Smooth muscle cell (in vitro differentiated cells): ENCODE measurements at regions not wholly inside any gene's neighbourhood (a gene's known extent, or its start where the extent isn't known, plus 50 kb on each side); places are given as distances from the start of the nearest gene placed in this dataset.

Source experiments
- DNase-seq: peaks from one replicate; lab custom pipeline; 2025; ENCODE audit not compliant: unreplicated experiment; lab: John Stamatoyannopoulos, UW
- H2AFZ ChIP-seq: fragments of 200-600 bp; sonication (generic); 2 replicates; pipeline ENCODE4 v1.6.0; 2016; ENCODE audit warnings: antibody characterized with exemption, low read depth, mild to moderate bottlenecking
- H3F3A ChIP-seq: fragments of 200-600 bp; sonication (generic); 2 replicates; pipeline ENCODE4 v1.6.0; 2017; ENCODE audit warnings: antibody characterized with exemption, low read depth
- H3K27ac ChIP-seq: fragments of 200-600 bp; sonication (generic); 2 replicates; pipeline ENCODE4 v1.5.1; 2016; ENCODE audit warnings: low read depth, mild to moderate bottlenecking
- H3K27me3 ChIP-seq: fragments of 200-600 bp; sonication (generic); 2 replicates; pipeline ENCODE4 v1.6.1; 2016; ENCODE audit warnings: low read depth, mild to moderate bottlenecking
- H3K36me3 ChIP-seq: fragments of 200-600 bp; sonication (generic); 2 replicates; pipeline ENCODE4 v1.5.1; 2016; ENCODE audit warnings: low read depth
- H3K4me1 ChIP-seq: fragments of 200-600 bp; sonication (generic); 2 replicates; pipeline ENCODE4 v1.5.1; 2016; ENCODE audit warnings: low read depth
- H3K4me2 ChIP-seq: fragments of 200-600 bp; sonication (generic); 2 replicates; pipeline ENCODE4 v1.6.0; 2016; ENCODE audit warnings: mild to moderate bottlenecking
- H3K4me3 ChIP-seq: fragments of 200-600 bp; sonication (generic); 2 replicates; pipeline ENCODE4 v1.5.1; 2016; ENCODE audit warnings: mild to moderate bottlenecking
- H3K79me2 ChIP-seq: fragments of 200-600 bp; sonication (generic); 2 replicates; pipeline ENCODE4 v1.6.0; 2016; ENCODE audit warnings: low read depth, mild to moderate bottlenecking
- H3K9ac ChIP-seq: fragments of 200-600 bp; sonication (generic); 2 replicates; pipeline ENCODE4 v1.6.0; 2016; ENCODE audit warnings: low read depth
- H3K9me3 ChIP-seq: fragments of 200-600 bp; sonication (generic); replicated peaks from 2 replicates; pipeline ENCODE4 v1.5.1; 2016; ENCODE audit warnings: low read depth
- H4K20me1 ChIP-seq: fragments of 200-600 bp; sonication (generic); 2 replicates; pipeline ENCODE4 v1.6.0; 2016; ENCODE audit warnings: low read depth
- CTCF ChIP-seq: fragments of 200-600 bp; sonication (generic); IDR thresholded peaks from 2 replicates; pipeline ENCODE4 v1.5.1; 2017; ENCODE audit warnings: borderline replicate concordance, mild to moderate bottlenecking, antibody characterized with exemption; ENCODE audit not compliant: insufficient read depth, poor library complexity, severe bottlenecking
- WGBS: methylation state at CpG from one replicate; pipeline ENCODE4 v1.1.7; 2016; ENCODE audit warnings: low lambda C conversion rate; 5-methylcytosine and 5-hydroxymethylcytosine counted together

GRCh38 chr17:27239046-27239445 lies 54.9 kb upstream of the WSB1 start:
- Histone ChIP-seq H3K9ac (no peak overlapping the region), H3K27me3 (no peaks in the 10 kb centered on the region), H3F3A (peaks cover 3% of the 10 kb centered on the region), H2AFZ (no peak overlapping the region), H3K9me3 (no peaks in the 10 kb centered on the region), H3K27ac (no peak overlapping the region), H3K4me1 (no peaks in the 10 kb centered on the region), H3K79me2 (no peaks in the 10 kb centered on the region), H3K4me2 (no peak overlapping the region), H3K4me3 (no peak overlapping the region), H3K36me3 (no peaks in the 10 kb centered on the region), H4K20me1 (no peaks in the 10 kb centered on the region)
- DNase-seq = no peak
- TF ChIP-seq CTCF = no peak
- WGBS = 89% methylated on average over 5 of the region's 5 CpGs

GRCh38 chr17:27239584-27239983 lies 54.3 kb upstream of the WSB1 start:
- Histone ChIP-seq H3K4me1 (no peaks in the 10 kb centered on the region), H3K9me3 (no peaks in the 10 kb centered on the region), H2AFZ (no peak overlapping the region), H3K79me2 (no peaks in the 10 kb centered on the region), H3K9ac (no peak overlapping the region), H4K20me1 (no peaks in the 10 kb centered on the region), H3F3A (peaks cover 3% of the 10 kb centered on the region), H3K36me3 (no peaks in the 10 kb centered on the region), H3K4me3 (no peak overlapping the region), H3K27me3 (no peaks in the 10 kb centered on the region), H3K27ac (no peak overlapping the region), H3K4me2 (no peak overlapping the region)
- TF ChIP-seq CTCF = no peak
- WGBS = 90% methylated on average over 4 of the region's 7 CpGs
- DNase-seq = no peak

GRCh38 chr17:27240086-27240801 lies 53.7 kb upstream of the WSB1 start:
- Histone ChIP-seq H3K9ac (no peak overlapping the region), H4K20me1 (no peaks in the 10 kb centered on the region), H3K4me3 (no peak overlapping the region), H3K79me2 (no peaks in the 10 kb centered on the region), H3K27me3 (no peaks in the 10 kb centered on the region), H3K36me3 (no peaks in the 10 kb centered on the region), H3K4me2 (no peak overlapping the region), H3F3A (peaks cover 3% of the 10 kb centered on the region), H2AFZ (no peak overlapping the region), H3K27ac (peak overlapping the region; percentile 64), H3K9me3 (no peaks in the 10 kb centered on the region), H3K4me1 (no peaks in the 10 kb centered on the region)
- WGBS = 79% methylated on average over 10 of the region's 10 CpGs
- no peak for TF ChIP-seq CTCF
- no peak for DNase-seq

GRCh38 chr17:27240802-27241155 lies 53.1 kb upstream of the WSB1 start:
- no peaks in the 10 kb centered on the region for H3K79me2 ChIP-seq
- H3K4me1 ChIP-seq = no peaks in the 10 kb centered on the region
- H3K9ac ChIP-seq = no peak overlapping the region
- H3K27me3 ChIP-seq = no peaks in the 10 kb centered on the region
- H3K4me3 ChIP-seq = no peak overlapping the region
- H3K9me3 ChIP-seq = no peaks in the 10 kb centered on the region
- H4K20me1 ChIP-seq = no peaks in the 10 kb centered on the region
- WGBS = 85% methylated on average over 5 of the region's 5 CpGs
- no peak overlapping the region for H3K4me2 ChIP-seq
- DNase-seq = no peak
- H3K36me3 ChIP-seq = no peaks in the 10 kb centered on the region
- no peak for TF ChIP-seq CTCF
- peak overlapping the region; percentile 64 for H3K27ac ChIP-seq
- peaks cover 3% of the 10 kb centered on the region for H3F3A ChIP-seq
- H2AFZ ChIP-seq = no peak overlapping the region
